Adrenal gland (tissue), 9 donors: ENCODE measurements at regions not wholly inside any gene's neighbourhood (a gene's known extent, or its start where the extent isn't known, plus 50 kb on each side); places are given as distances from the start of the nearest gene placed in this dataset.

Experiments
- DNase-seq, 7 donors: peaks; one replicate each; pipeline ENCODE4 v3.0.0-alpha.2; 2019 to 2020
- H3K27ac ChIP-seq, 5 donors: fragments of 200-600 bp; sonication (generic) in 4 of 5; 1 replicate in 3 of 5; 2 replicates in 2 of 5; pipeline versions ENCODE4 v1.5.1 to v1.8.0; 2016 to 2020; ENCODE audit warnings: mild to moderate bottlenecking in 1 of 5
- H3K27me3 ChIP-seq: fragments of 200-600 bp; 2 replicates; pipeline ENCODE4 v1.8.0; 2021
- H3K36me3 ChIP-seq, 2 donors: fragments of 200-600 bp; replicated peaks in 1 of 2; 1 replicate in 1 of 2; 2 replicates in 1 of 2; pipeline versions ENCODE4 v1.5.1 to v1.8.0; 2018 to 2022
- H3K4me1 ChIP-seq, 2 donors: fragments of 200-600 bp; replicated peaks in 1 of 2; 1 replicate in 1 of 2; 2 replicates in 1 of 2; pipeline versions ENCODE4 v1.5.1 to v1.8.0; 2018 to 2021
- H3K4me3 ChIP-seq, 4 donors: fragments of 200-600 bp; sonication (generic) in 3 of 4; one replicate each; pipeline ENCODE4 v1.5.1; 2016 to 2018
- H3K9me3 ChIP-seq, 3 donors: fragments of 200-600 bp; sonication (generic) in 1 of 3; replicated peaks in 1 of 3; 1 replicate in 2 of 3; 2 replicates in 1 of 3; pipeline versions ENCODE4 v1.5.1 to v1.8.0; 2016 to 2021
- CTCF ChIP-seq, 6 experiments: fragments of 450-650 bp in 4 of 6; fragments of 200-600 bp in 2 of 6; sonication (generic) in 1 of 6; IDR thresholded peaks; 1 replicate in 5 of 6; 2 replicates in 1 of 6; pipeline versions ENCODE4 v1.5.1 to v1.8.0; 2016 to 2021; ENCODE audit warnings: antibody characterized with exemption in 6 of 6, mild to moderate bottlenecking in 2 of 6, moderate library complexity in 1 of 6
- POLR2A ChIP-seq, 2 donors: fragments of 450-650 bp; IDR thresholded peaks; one replicate each; pipeline ENCODE4 v1.6.1; 2017; ENCODE audit warnings: antibody characterized with exemption in 2 of 2, mild to moderate bottlenecking in 2 of 2, moderate library complexity in 1 of 2
- WGBS, 4 donors: extraction: QIAGEN DNeasy Blood & Tissue Kit in 2 of 4; methylation state at CpG; one replicate each; pipeline versions ENCODE4 v1.1.5 to v1.1.7; 2013 to 2017; 5-methylcytosine and 5-hydroxymethylcytosine counted together
- intact Hi-C, 2 donors: fragments of 100-400 bp; cut with DNase I; formaldehyde crosslinking; loops; one replicate each; pipeline versions ENCODE4 v1.14.1 to v1.15.0; 2022 to 2023
- donor health status: healthy with polysubstance abuse.
- donor health status: Bipolar disorder and iron deficiency.
- donor health status: DM: yes; HTN: yes; CAD: no.
- donor health status: DM: no; HTN: no; CAD: no.
- donor health status: DM: no; HTN: no; CAD: no.

GRCh38 chr20:8967641-8968245, 101.1 kb upstream of the PLCB4 start:
- Histone ChIP-seq H3K9me3 (no peaks in the 10 kb centered on the region), H3K27ac (no peak overlapping the region), H3K36me3 (no peaks in the 10 kb centered on the region), H3K4me1 (no peaks in the 10 kb centered on the region), H3K27me3 (no peaks in the 10 kb centered on the region), H3K4me3 (no peak overlapping the region)
- DNase-seq: no peak
- WGBS, 4 donors: 91 to 93% (median 93%) methylated on average over 2 of the region's 2 CpGs
- TF ChIP-seq CTCF (IDR thresholded peaks at IDR 0.05) (no peak), POLR2A (IDR thresholded peaks at IDR 0.05) (no peak)
- intact Hi-C loops: no loop called here

- no peak for TF ChIP-seq CTCF (IDR thresholded peaks at IDR 0.05)
- TF ChIP-seq POLR2A (IDR thresholded peaks at IDR 0.05): no peak
- no peak for DNase-seq
- H3K36me3 ChIP-seq: no peaks in the 10 kb centered on the region
- no peaks in the 10 kb centered on the region for H3K27me3 ChIP-seq
- H3K27ac ChIP-seq: no peak overlapping the region
- no peak overlapping the region for H3K4me3 ChIP-seq
- H3K4me1 ChIP-seq: no peaks in the 10 kb centered on the region
- intact Hi-C loops: no loop called here
- no peaks in the 10 kb centered on the region for H3K9me3 ChIP-seq
These were observed 99.7 kb upstream of the PLCB4 start for GRCh38 chr20:8969146-8969583.

GRCh38 chr20:8971669-8972316, 97.1 kb upstream of the PLCB4 start:
- H3K27ac ChIP-seq: no peak overlapping the region
- intact Hi-C loops: no loop called here
- H3K4me1 ChIP-seq: no peaks in the 10 kb centered on the region
- no peak for TF ChIP-seq POLR2A (IDR thresholded peaks at IDR 0.05)
- TF ChIP-seq CTCF (IDR thresholded peaks at IDR 0.05): no peak
- no peak overlapping the region for H3K4me3 ChIP-seq
- no peaks in the 10 kb centered on the region for H3K36me3 ChIP-seq
- H3K27me3 ChIP-seq: no peaks in the 10 kb centered on the region
- no peaks in the 10 kb centered on the region for H3K9me3 ChIP-seq
- no peak for DNase-seq
- 71 to 77% (median 75%) methylated on average over 4 of the region's 4 CpGs for WGBS, 4 donors

GRCh38 chr20:8972963-8973705, 95.8 kb upstream of the PLCB4 start:
- intact Hi-C loops: no loop called here
- Histone ChIP-seq H3K36me3 (no peaks in the 10 kb centered on the region), H3K4me3 (no peak overlapping the region), H3K9me3 (no peaks in the 10 kb centered on the region), H3K27ac (no peak overlapping the region), H3K27me3 (no peaks in the 10 kb centered on the region), H3K4me1 (no peaks in the 10 kb centered on the region)
- no peak for DNase-seq
- no peak for TF ChIP-seq CTCF (IDR thresholded peaks at IDR 0.05)
- TF ChIP-seq POLR2A (IDR thresholded peaks at IDR 0.05): no peak
- 76 to 90% (median 86%) methylated on average over 4 of the region's 4 CpGs for WGBS, 4 donors
